ENCODE measurements at regions not wholly inside any gene's neighbourhood (a gene's known extent, or its start where the extent isn't known, plus 50 kb on each side); places are given as distances from the start of the nearest gene placed in this dataset.

GRCh38 chr1:200282497-200283122 lies 127.2 kb downstream of the ZNF281 start:
- Histone ChIP-seq H3K36me3 (no peaks in the 10 kb centered on the region), H3K4me3 (no peak overlapping the region), H3K4me1 (no peaks in the 10 kb centered on the region), H3K9me3 (no peaks in the 10 kb centered on the region), H3K27ac (no peak overlapping the region), H3K27me3 (no peaks in the 10 kb centered on the region)
- 88% methylated on average over 6 of the region's 9 CpGs; no CpG with 5 or more reads in 1 of the 2 donors for WGBS, 2 donors (ENCODE audit: low coverage in 1 of 2)
- TF ChIP-seq POLR2AphosphoS5 (IDR thresholded peaks at IDR 0.05) (no peak), POLR2A (IDR thresholded peaks at IDR 0.05) (no peak), CTCF (IDR thresholded peaks at IDR 0.05) (no peak), EP300 (IDR thresholded peaks at IDR 0.05) (no peak)
- no peak for ATAC-seq

GRCh38 chr1:200281201-200281835 lies 128.5 kb downstream of the ZNF281 start:
- TF ChIP-seq CTCF (IDR thresholded peaks at IDR 0.05) (no peak), EP300 (IDR thresholded peaks at IDR 0.05) (no peak), POLR2A (IDR thresholded peaks at IDR 0.05) (no peak), POLR2AphosphoS5 (IDR thresholded peaks at IDR 0.05) (no peak)
- whole genome bisulfite sequencing, 2 donors (ENCODE audit: low coverage in 1 of 2): 88 to 92% methylated on average over 7 to 8 of the region's 8 CpGs
- no peaks in the 10 kb centered on the region for H3K9me3 ChIP-seq
- H3K4me3 ChIP-seq: no peak overlapping the region
- no peaks in the 10 kb centered on the region for H3K36me3 ChIP-seq
- no peak overlapping the region for H3K27ac ChIP-seq
- ATAC-seq: no peak
- H3K4me1 ChIP-seq: no peaks in the 10 kb centered on the region
- no peaks in the 10 kb centered on the region for H3K27me3 ChIP-seq

- H3K27me3 ChIP-seq: no peaks in the 10 kb centered on the region
- H3K27ac ChIP-seq: no peak overlapping the region
- TF ChIP-seq CTCF (IDR thresholded peaks at IDR 0.05): peak; percentile 45 to 66 (median 58)
- TF ChIP-seq EP300 (IDR thresholded peaks at IDR 0.05): no peak
- no peaks in the 10 kb centered on the region for H3K4me1 ChIP-seq
- WGBS, 2 donors (ENCODE audit: low coverage in 1 of 2): 23 to 36% methylated on average over 4 of the region's 4 CpGs
- H3K36me3 ChIP-seq: no peaks in the 10 kb centered on the region
- no peak overlapping the region for H3K4me3 ChIP-seq
- H3K9me3 ChIP-seq: no peaks in the 10 kb centered on the region
- ATAC-seq: no peak
Observed at GRCh38 chr1:200279810-200280411, 129.9 kb downstream of the ZNF281 start.

DNA sequence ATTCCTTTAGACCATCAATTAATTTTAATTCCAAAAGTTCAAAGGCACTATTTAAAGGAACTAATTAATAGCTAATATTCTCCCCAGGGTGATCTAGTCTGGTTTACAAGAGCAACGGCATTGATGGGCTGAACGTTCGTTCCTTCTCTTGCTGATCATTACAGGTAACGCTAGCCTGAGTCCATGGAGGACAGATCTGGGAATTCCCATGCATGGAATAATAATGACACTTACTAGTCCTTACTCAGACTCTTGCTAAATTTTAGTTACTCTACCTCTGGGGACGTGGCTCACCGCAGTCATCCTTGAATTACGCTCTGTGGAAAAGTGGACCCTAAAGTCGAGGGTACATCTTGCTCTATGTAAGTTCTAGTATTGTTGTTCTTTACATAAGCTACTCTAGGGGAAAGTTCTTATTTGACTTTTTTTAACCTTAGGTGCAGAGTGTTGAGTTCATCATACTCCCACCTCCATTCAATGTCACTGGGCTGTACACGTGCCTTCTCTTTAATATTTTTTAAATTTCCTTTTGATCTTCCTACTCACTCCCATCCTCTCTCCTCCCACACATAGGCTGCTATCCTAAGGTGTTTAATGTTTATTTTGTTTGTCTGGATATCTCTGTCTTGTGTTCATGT lies 133.9 kb downstream of the ZNF281 start:
- H3K36me3 ChIP-seq: no peaks in the 10 kb centered on the region
- WGBS, 2 donors (ENCODE audit: low coverage in 1 of 2): 83 to 87% methylated on average over 7 to 9 of the region's 9 CpGs

More for the DNA sequence above, 133.9 kb downstream of the ZNF281 start:
- no peaks in the 10 kb centered on the region for H3K4me1 ChIP-seq
- ATAC-seq: no peak
- no peak overlapping the region for H3K27ac ChIP-seq
- H3K9me3 ChIP-seq: no peaks in the 10 kb centered on the region
- H3K4me3 ChIP-seq: no peak overlapping the region
- TF ChIP-seq CTCF (IDR thresholded peaks at IDR 0.05): no peak
- H3K27me3 ChIP-seq: no peaks in the 10 kb centered on the region
